GM19328 (cell line): ENCODE measurements at regions not wholly inside any gene's neighbourhood (a gene's known extent, or its start where the extent isn't known, plus 50 kb on each side); places are given as distances from the start of the nearest gene placed in this dataset.

Experiments used
- ATAC-seq: cut with Tn5 transposase; IDR thresholded peaks from one replicate; pipeline ENCODE4 v1.9.1; 2021; ENCODE audit warnings: mild to moderate bottlenecking, moderate library complexity; ENCODE audit not compliant: unreplicated experiment

- ATAC-seq = no peak
Observed at GRCh38 chr3:24639481-24640329, 145.1 kb upstream of the THRB start.

DNA sequence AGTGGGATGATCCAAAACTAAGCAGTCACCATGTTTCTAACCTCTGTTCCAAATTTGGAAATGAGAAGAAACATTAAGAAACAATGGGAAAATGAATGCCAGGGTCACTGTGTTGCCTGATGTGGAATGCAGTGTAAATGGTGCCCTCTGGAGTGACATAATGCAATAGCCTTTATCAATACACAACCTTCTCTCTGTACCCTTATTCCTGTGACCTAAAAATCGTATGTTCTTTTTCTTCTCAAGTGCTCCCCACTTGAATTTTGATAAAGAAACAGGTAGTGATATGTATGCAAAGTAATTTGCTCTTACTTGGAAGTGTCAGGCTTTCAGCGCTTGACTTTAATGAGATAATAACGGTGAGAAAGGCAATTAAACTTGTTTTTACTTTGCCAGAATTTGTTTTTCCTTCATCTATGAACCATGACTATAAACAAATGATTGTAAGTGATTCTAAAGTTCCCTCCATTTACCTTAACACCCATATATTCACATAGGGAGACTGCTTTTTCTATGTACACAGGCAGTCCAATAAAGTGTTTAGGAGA, 145.8 kb upstream of the THRB start:
- ATAC-seq = no peak

GRCh38 chr3:24641628-24642027, 147.0 kb upstream of the THRB start:
- no peak for ATAC-seq

- no peak for ATAC-seq
Observed at GRCh38 chr3:24645047-24645446, 150.4 kb upstream of the THRB start.

DNA sequence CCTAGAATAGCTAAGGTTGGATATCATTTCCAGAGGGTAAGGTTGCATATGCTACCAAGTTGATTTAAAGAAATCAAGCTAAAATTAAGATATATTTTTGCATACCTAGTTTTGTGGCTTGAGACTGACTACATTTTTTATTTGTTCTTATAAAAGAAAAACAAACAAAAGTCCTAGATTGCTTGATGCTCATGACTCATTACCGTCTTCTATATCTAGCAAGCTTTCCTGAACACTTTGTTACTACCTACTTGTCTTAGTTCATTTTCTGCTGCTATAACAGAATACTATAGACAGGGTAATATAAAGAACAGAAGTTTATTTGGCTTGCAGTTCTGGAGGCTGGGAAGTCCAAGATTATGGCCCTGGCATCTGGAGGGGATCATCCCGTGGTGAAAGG, 152.1 kb upstream of the THRB start:
- ATAC-seq = no peak

- no peak for ATAC-seq
Observed at GRCh38 chr3:24648063-24648462, 153.4 kb upstream of the THRB start.

DNA sequence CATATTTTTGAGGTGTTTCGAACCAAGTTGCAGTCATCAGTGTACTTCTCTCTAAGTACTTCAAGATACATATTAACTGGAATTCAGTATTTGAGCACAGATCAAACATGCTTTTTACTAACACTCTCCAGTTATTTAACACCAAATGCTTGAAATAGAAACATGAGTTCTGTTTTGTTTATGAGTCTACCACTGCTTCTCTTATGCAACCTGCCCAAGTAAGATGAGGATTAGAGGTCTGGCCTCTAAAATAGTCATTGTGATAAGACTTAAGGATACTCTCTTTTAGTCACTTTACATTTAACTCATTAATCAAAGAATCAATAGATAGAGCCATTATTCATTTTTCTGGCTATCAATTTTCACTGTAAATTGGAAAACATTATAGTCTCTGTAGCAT, 156.2 kb upstream of the THRB start:
- ATAC-seq = no peak

- ATAC-seq = no peak
Observed at GRCh38 chr3:24657870-24658510, 163.3 kb upstream of the THRB start.

DNA sequence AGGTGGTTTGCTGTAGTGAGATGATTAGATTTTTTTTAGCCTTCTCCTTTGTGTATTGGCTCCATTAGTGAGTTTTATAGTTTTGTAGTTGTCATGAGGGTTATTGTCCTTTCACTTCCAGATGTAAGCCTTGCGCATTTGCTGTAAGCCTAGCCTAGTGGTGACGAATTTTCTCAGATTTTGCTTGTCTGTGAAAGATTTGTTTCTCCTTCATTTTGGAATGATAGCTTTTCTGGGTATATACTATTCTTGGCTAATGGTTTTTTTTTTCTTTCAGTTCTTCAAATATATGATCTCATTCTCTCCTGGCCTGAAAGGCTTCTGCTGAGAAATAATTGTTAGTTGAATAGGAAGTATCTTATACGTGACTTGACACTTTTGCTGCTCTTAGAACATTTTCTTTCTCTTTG, 166.5 kb upstream of the THRB start:
- no peak for ATAC-seq

GRCh38 chr3:24662449-24663345, 168.0 kb upstream of the THRB start:
- no peak for ATAC-seq

- ATAC-seq = no peak
Observed at GRCh38 chr3:24663406-24663805, 168.8 kb upstream of the THRB start.

- ATAC-seq = no peak
Observed at GRCh38 chr3:24668039-24668438, 173.4 kb upstream of the THRB start.

GRCh38 chr3:24670871-24671270, 176.2 kb upstream of the THRB start:
- no peak for ATAC-seq

DNA sequence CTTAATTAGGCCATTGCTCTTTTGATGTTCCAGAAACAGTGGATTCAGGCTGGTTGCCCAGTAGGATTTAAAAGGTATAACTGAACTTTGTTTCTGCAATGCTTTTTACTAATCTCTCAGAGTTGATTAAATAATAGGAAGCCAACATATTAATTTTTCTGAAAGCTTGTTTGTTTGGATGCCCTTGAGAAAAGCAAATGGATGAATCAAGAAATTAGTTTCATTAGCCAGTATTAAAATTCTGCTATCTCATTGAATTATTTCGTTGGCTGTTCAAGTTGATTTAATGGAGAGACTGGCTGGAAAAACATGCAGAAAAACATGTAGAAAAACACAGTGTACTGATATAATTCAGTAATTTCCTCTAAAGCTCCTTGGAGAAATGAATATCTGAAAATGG, 178.9 kb upstream of the THRB start:
- no peak for ATAC-seq

GRCh38 chr3:24674261-24674660, 179.6 kb upstream of the THRB start:
- no peak for ATAC-seq

DNA sequence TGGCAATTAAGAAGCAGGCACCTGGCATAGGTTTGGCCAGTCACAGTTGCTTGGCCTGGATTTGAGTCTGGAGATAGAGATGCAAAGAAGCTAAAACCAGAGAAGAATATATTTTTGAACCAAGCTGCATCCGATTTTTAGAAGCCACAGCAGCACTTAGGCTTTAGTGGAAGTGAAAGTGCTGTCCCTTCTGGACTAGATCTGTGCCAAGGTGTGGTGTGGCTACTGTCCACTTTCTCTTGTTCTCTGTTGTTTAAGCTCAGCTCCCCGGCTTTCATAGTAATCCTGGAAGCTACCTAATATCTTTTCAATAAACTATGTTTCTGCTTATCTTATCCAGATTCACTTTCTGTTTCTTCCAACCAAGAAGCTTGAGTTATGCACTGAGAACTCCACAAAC, 183.4 kb upstream of the THRB start:
- ATAC-seq = no peak

DNA sequence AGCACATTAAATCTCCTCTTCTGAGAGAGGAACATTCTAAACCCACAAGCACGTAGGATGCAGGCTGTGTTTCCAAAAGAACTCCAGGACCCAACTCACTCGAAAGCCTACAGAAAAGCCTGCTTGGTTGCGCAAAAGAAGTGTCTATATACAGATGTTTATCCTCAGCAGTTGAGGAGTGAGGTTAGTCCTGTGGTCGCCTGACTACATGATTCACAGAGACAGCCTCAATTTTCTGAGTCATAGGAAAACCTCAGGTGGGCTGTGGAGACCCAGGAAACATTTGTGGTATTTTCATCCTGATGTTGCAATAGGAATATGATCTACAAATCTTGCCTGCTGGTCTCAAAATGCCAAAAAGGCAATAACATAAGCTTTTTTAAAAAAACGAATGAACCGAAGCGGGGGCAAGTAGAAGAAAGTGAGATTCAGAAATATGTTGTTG, 183.8 kb upstream of the THRB start:
- no peak for ATAC-seq

DNA sequence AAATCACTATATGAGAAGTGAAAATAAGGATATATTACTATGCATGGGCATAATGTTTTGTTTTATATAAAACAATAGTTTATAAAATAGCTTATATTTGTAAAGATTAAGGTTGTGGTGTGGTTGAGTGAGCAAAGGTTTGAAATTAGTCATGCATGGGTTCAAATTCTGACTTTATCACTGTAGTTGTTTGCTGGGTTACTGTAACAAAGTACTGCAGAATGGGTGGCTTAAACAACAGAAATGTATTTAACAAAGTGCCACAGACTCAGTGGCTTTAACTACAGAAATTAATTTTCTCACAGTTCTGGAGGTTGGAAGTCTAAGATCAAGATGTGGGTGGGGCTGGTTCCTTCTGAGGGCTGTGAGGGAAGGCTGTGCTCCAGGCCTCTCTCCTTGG, 184.8 kb upstream of the THRB start:
- ATAC-seq = no peak

DNA sequence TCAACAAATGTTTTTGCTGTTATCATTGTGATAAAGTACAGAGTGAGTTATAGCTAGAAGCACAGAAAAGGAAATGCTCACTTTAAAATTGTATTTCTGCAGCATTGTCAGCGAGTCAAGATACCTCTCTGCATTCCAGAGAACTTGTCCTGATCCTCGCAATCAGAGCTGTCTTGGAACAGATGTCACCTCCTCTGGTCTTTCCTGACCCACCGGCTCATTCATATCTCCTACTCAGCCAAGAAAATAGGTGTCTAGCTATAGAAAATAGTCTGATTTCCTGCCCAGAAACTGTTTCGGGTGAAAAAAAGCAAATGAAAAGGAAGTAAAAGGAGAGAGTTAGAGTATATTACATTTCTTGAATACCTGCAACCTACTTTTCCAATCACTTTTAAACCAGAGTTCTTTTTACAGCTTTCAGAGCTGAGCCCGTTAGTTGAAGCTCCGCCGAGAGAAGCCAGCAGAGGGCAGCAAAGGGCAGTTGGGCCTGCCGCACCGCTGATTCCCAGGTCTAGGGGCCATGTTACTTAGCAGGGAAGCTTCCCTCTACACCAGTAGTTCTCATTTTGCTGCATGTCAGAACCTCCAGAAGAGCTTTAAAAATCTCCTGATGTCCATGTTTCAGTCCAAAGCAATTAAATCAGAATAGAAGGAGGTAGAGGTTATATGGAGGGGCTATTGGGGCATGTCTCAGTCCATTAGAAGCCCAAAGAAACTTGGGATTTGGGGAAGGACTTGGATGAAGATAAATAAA, 185.7 kb upstream of the THRB start:
- ATAC-seq = peak; percentile 77

DNA sequence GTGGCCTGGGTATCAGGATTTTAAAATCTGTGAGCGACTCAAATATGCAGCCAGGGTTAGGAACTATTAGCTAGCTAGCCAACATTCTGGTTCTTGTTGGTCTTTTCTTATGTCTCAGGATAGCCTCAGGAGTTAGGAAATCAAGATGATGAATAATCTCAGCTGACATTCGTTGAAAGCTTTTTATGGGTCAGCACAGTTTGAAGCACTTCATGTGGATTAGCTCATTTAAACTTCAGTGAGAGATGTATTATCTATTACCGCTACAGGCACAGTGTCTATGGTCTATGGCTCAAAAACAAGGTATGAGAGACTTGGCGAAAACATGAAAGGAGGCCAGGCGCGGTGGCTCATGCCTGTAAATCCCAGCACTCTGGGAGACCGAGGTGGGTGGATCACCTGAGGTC, 187.5 kb upstream of the THRB start:
- ATAC-seq = no peak
